NCI-H1105 treated with DMSO at 0.1 percent for 48 hours (cell line): ENCODE measurements at regions not wholly inside any gene's neighbourhood (a gene's known extent, or its start where the extent isn't known, plus 50 kb on each side); places are given as distances from the start of the nearest gene placed in this dataset.
"Not testable (repeated sequence)": the region's sequence is repeated elsewhere in the genome, so short reads cannot be mapped to it uniquely, and the experiment has no call there.

Experiments
- DNase-seq: peaks from one replicate; lab custom pipeline; 2025; lab: John Stamatoyannopoulos, UW

DNA sequence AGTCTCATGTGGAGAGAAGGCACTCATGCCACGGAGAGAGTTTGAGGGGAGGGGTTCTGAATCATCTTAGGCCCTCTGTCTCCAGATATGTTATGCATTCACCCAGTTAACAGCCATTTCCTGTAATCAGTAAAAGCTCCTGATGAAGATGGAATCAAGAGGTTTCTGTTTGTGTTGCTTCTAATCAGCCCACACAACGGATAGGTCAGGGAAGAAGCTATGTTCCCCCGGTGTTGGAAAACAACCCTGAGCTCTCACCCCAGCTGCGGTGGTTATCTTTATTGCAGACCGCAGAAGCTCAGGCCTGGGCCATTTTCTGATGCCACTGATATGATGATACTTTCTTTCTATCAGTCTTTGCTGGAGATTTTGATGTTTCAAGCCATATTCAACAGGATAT lies 338.5 kb upstream of the ONECUT1 start:
- no peak for DNase-seq

DNA sequence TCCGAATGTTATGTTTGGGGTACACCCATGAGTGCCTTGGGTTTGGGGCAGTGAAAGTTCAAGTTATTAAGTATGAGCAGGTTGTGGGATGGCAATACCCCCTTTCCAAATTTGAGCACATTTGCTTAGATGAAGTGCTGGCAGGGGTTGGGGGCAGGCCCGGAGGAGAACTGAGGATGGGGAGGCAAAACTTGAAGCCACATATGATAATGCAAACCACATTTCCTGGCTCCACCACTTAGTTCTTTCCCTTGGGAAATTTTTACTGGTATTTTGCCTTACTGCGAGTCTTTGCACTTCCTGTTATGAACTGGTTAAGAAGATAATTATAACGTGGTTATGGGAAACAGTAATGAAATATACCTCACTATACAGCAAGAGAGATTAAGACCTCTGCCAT lies 336.0 kb upstream of the ONECUT1 start:
- DNase-seq: no peak

GRCh38 chr15:53122818-53123217 lies 332.7 kb upstream of the ONECUT1 start:
- DNase-seq: no peak

GRCh38 chr15:53116915-53117314 lies 326.8 kb upstream of the ONECUT1 start:
- DNase-seq: not testable (repeated sequence)

DNA sequence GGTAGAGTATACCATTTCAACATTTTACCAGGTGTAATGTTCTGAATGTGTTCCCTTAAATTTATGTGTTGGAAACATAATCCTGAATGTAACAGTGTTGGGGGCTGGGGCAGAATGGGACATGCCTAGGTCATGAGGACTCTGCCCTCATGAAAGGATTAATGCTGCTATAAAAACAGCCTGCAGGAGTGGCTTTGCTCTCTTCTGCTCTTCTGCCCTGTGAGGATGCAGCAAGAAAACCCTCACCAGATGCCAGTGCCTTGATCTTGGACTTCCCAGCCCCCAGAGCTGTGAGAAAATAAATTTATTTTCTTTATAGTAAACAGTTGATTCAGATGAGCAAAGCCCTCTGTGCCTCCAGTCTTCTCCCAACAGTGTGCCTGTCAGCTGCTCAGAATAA lies 326.0 kb upstream of the ONECUT1 start:
- DNase-seq: no peak

- no peak for DNase-seq
Measured at GRCh38 chr15:53115563-53115962, 325.4 kb upstream of the ONECUT1 start.

DNA sequence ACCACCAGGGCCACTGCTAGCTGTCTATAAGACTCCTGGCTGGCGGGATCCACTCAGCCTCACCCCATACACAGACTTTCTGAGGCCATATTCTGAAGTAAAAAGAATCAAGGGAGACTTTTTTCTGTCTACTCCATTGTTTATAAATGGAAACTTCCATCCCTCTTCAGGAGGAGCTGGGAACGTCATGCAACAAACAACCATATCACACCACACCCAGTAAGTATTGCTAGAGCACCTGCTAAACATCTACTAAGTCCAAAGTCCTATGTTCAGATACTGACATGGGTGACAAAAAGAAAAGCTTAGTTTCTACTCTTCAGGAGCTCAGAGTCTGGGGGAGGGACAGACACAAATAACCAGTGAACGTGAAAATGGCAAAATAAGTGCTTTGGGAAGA lies 324.8 kb upstream of the ONECUT1 start:
- no peak for DNase-seq

- no peak for DNase-seq
Measured at GRCh38 chr15:53110999-53111398, 320.9 kb upstream of the ONECUT1 start.

DNA sequence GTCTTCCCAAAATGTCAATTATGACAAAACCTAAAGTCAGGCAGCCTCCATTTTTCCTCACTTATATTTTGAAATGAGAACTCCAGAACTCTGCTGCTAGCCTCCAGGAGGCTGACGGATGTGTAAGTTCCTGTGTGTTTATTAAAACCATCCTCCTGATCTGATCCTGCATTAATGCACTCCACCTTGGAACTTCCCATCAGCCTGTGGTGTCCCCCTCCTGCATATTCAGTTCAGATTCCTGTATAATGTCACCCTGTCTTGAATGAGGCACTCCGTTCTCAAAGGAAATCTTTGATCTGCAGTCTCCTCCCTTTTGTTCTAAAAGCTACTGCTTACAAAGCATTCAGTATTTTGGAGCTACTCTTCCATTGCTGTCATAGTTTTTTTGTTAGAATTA lies 318.2 kb upstream of the ONECUT1 start:
- no peak for DNase-seq

DNA sequence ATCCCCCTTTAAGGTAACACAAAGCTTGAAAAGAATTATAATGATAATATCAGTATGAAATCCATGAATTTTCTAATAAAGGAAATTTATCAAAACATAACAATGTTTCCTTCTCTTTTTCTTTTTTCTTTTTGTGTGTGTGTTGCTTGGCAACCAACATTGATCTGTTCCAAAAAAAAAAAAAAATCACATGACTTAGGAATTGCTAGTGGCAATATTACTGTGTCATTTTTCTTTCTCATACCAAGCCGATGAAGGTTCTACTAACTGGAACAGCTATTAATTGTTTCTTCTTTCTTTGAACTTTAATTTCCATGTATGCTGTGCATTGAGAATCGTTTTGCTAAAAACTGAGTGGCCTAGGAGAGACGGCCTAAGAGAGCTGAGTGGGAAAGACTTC lies 317.7 kb upstream of the ONECUT1 start:
- no peak for DNase-seq

DNA sequence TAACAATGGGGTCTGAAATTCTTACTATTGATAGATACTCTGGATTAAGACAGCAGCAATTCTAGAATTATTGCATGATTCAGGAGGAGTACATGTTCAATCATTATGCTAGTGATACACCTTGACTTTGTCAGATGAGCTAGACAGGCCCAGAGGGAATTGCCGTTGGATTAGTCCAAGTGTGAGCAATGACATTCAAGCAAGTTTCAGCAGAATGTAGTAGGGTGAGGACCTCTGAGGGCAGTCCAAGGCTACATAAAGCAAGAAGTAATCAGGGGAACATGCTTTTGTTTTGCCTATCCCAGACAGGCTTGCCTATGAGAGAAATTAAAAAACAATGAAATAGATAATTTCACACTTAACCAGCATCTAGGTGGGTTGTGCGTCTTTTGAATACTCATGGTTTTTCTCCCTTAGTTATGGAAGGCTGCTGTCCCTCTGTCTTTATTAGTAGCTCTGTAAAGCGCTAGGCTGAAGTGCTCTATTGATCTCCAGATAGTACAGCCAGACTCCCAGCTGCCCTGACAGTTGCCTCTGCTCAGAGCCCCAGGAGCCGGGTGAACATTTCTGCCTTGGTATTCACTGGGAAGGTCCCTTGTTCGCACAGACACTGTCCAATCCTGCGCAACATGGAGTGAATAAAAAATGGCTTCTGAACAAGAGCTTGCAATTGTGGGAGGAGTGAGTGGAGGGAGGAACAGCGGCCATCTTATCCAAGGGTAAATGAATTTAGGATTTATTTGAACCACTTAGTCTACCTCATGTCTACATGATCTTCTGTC lies 316.6 kb upstream of the ONECUT1 start:
- DNase-seq: no peak

GRCh38 chr15:53102483-53102882 lies 312.3 kb upstream of the ONECUT1 start:
- no peak for DNase-seq

GRCh38 chr15:53080484-53080883 lies 290.3 kb upstream of the ONECUT1 start:
- no peak for DNase-seq

GRCh38 chr15:53074221-53074620 lies 284.1 kb upstream of the ONECUT1 start:
- DNase-seq: no peak

DNA sequence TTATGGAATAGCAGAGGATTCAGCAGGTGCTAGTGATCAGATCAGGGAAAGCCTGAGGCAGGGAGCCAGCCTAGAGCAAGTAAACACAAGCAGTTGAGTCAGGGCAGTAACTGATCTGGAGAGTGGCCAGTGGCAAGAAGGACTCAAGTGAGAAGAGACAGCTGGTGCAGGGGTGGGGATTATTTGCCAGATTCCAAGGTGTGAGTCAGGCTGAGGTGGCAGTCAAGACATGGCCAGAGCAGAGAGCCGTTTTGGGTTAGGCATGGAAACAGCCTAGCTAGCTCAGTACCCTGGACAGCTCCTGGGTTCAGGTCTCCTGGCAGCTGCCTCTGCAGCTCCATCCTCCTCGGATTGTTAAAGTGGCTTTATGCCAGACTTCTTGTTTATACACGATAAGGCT lies 281.9 kb upstream of the ONECUT1 start:
- DNase-seq: peak; percentile 76

- DNase-seq: no peak
Measured at GRCh38 chr15:53068636-53069035, 278.5 kb upstream of the ONECUT1 start.

DNA sequence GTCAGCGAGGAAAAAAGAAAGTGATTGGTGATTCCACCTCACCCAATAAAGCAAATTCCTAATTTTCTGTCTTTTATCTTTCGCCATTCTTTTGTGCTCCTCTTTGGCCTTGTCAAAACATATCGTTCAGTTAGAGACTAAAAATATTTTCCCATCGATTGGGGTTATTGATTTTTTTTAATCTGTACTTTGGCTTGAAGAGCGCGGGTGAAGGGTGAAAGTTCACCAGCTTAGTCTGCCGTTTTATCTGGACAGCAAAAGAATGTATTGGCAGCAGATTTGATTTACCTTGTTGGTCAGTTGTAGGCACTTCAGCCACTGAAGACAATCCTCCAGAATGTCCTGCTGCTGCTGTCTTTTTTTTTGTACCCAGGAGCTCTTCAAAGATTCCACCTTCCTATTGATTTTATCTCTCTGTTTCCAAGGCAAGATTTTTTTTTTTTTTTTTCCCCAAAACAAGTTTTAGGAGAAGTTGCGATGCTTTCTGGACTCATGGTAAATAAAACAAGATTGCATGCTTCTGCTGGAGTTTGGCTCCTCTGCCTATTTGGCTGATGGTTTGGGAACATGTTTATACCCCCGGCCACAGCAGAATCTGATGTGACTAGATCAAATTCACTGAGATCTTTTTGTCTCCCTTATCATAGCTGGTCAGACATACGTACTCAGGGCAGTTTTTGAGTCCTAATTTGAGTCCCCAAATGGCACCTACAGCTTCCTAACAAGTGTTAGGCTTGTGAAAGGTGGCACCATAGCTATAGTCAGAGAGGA lies 269.3 kb upstream of the ONECUT1 start:
- no peak for DNase-seq

DNA sequence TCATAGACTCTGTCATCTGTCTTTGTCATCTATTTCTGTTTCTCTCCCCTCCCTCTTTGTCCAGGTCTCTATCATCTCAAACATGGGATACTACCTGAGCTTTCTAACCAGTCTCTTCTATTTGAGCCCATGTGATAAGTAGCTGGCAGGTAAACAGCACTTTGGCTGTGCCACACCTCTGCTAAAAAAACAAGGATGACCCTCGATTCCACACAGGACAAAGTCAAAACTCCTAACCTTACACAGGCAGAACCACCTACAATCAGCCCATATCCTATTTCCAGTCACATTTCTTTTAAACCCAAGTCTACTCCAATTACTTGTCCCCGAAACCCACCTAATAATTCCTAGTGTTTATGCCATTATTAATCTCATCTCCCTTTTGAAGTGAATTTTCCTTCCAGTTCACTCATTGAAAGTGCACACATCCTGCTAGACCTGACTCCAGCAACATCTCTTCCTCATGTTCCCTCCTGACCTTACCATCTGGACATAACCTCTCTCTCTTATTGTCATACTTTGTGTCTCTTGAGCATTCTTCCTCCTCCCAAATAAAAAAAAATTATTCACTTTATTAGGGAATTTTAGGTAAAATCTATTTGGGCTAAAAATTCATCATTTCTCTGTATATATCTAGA lies 256.1 kb upstream of the ONECUT1 start:
- no peak for DNase-seq

DNA sequence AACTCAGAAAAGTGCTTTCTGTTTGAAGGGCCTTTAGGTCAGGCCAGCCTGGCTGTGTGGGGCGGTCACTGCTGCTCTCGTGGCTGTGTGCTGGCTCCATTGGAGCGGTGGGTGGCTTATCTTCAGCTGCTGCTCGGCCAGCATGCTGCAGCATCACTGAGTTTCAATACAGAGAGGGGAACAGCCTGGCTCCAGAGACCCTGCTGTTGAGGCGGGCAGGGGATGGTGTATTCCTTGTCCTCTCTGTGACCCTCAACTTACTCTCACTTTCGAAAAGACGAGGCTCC lies 248.5 kb upstream of the ONECUT1 start:
- no peak for DNase-seq

DNA sequence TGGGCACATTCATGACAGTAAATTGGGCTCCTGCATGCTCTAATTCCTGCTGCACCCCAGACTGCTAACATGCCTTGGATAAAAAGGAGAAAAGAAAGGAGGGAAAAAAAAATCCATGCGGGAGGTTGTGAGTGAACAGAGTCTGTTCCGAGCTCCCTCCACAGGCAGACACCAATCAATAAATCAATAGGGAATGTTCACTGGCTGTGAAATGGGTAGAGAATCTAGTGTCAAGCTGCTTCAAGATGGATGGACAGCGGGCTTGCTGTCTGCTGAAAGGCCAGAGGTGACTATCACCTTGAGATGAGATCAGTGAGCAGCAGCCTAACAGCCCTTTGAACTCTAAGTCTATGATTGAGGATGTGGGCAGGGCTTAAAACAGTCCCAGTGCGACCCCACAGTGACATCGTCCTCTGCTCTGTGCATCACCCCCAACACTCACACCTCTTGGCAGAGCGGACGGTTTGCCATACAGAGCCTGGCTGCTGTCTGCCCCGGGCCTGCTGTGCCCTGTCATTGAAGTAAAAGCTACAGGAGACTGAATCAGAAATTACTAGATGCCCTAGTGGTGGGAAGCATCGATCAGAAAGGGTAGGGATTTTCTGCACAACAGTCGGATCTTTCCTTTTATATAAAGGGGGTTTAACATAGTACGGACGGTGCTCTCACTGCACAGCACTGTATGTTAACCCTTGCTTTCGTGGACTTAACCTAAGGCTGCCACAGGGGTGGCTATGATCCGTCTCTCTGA lies 247.9 kb upstream of the ONECUT1 start:
- no peak for DNase-seq

GRCh38 chr15:53036641-53037040 lies 246.5 kb upstream of the ONECUT1 start:
- no peak for DNase-seq

- no peak for DNase-seq
Measured at GRCh38 chr15:53034767-53035245, 244.7 kb upstream of the ONECUT1 start.
